MM.1S (cell line): ENCODE measurements at regions not wholly inside any gene's neighbourhood (a gene's known extent, or its start where the extent isn't known, plus 50 kb on each side); places are given as distances from the start of the nearest gene placed in this dataset.

ENCODE experiments used
- EZH2 ChIP-seq: fragments of 300-600 bp; sonication (generic); optimal IDR thresholded peaks from 2 replicates; pipeline ENCODE3; 2017; ENCODE audit warnings: low read depth, mild to moderate bottlenecking, antibody characterized with exemption, low read length, mixed read lengths
- EZH2phosphoT487 ChIP-seq: fragments of 300-600 bp; sonication (generic); IDR thresholded peaks from 2 replicates; pipeline ENCODE4 v1.6.1; 2018; ENCODE audit warnings: antibody characterized with exemption, low read length
- TF ChIP-seq, protein P1 (sequence below): fragments of 300-600 bp; sonication (generic); IDR thresholded peaks from 2 replicates; pipeline ENCODE4 v1.5.1; 2016; ENCODE audit warnings: antibody characterized with exemption, low read length, mixed read lengths

GRCh38 chr2:42865884-42866881 lies 73.8 kb upstream of the HAAO start:
- TF ChIP-seq, protein P1, sequence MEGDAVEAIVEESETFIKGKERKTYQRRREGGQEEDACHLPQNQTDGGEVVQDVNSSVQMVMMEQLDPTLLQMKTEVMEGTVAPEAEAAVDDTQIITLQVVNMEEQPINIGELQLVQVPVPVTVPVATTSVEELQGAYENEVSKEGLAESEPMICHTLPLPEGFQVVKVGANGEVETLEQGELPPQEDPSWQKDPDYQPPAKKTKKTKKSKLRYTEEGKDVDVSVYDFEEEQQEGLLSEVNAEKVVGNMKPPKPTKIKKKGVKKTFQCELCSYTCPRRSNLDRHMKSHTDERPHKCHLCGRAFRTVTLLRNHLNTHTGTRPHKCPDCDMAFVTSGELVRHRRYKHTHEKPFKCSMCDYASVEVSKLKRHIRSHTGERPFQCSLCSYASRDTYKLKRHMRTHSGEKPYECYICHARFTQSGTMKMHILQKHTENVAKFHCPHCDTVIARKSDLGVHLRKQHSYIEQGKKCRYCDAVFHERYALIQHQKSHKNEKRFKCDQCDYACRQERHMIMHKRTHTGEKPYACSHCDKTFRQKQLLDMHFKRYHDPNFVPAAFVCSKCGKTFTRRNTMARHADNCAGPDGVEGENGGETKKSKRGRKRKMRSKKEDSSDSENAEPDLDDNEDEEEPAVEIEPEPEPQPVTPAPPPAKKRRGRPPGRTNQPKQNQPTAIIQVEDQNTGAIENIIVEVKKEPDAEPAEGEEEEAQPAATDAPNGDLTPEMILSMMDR = no peak
- no peak for TF ChIP-seq EZH2
- TF ChIP-seq EZH2phosphoT487 = no peak
